Esophagus muscularis mucosa (tissue), 4 donors: ENCODE measurements at regions not wholly inside any gene's neighbourhood (a gene's known extent, or its start where the extent isn't known, plus 50 kb on each side); places are given as distances from the start of the nearest gene placed in this dataset.
"Not testable (repeated sequence)": the region's sequence is repeated elsewhere in the genome, so short reads cannot be mapped to it uniquely, and the experiment has no call there.

Experiments
- DNase-seq: peaks from one replicate; pipeline ENCODE4 v3.0.0-alpha.2; 2017; ENCODE audit errors: extremely low spot score
- H3K27ac ChIP-seq, 4 donors: fragments of 200-600 bp; sonication (generic); replicated peaks in 1 of 4; 1 replicate in 3 of 4; 2 replicates in 1 of 4; pipeline ENCODE4 v1.5.1; 2016 to 2019; ENCODE audit warnings: mild to moderate bottlenecking in 1 of 4
- H3K27me3 ChIP-seq, 4 donors: fragments of 200-600 bp; sonication (generic); one replicate each; pipeline versions ENCODE4 v1.5.1 to v1.6.0; 2016 to 2019
- H3K36me3 ChIP-seq, 4 donors: fragments of 200-600 bp; sonication (generic); one replicate each; pipeline ENCODE4 v1.5.1; 2016 to 2019
- H3K4me1 ChIP-seq, 4 donors: fragments of 200-600 bp; sonication (generic); one replicate each; pipeline ENCODE4 v1.5.1; 2016 to 2019
- H3K4me3 ChIP-seq, 4 donors: fragments of 200-600 bp; sonication (generic); 1 replicate in 2 of 4; 2 replicates in 2 of 4; pipeline ENCODE4 v1.5.1; 2016 to 2019; ENCODE audit warnings: mild to moderate bottlenecking in 4 of 4, moderate library complexity in 1 of 4
- H3K9me3 ChIP-seq, 4 donors: fragments of 200-600 bp; sonication (generic); 1 replicate in 3 of 4; 2 replicates in 1 of 4; pipeline ENCODE4 v1.5.1; 2016 to 2019
- EP300 ChIP-seq: sonication (generic); formaldehyde crosslinking; IDR thresholded peaks from one replicate; pipeline ENCODE4 v1.6.1; 2017; ENCODE audit warnings: antibody characterized with exemption
- POLR2A ChIP-seq: fragments of 450-650 bp; IDR thresholded peaks from one replicate; pipeline ENCODE4 v1.6.1; 2017; ENCODE audit warnings: antibody characterized with exemption, moderate library complexity, mild to moderate bottlenecking, low read depth
- POLR2AphosphoS5 ChIP-seq, 2 donors: sonication (generic); formaldehyde crosslinking; IDR thresholded peaks; one replicate each; pipeline ENCODE4 v1.6.1; 2017; ENCODE audit warnings: antibody characterized with exemption in 2 of 2
- WGBS: methylation state at CpG from one replicate; pipeline ENCODE4 v1.1.5; 2018; 5-methylcytosine and 5-hydroxymethylcytosine counted together
- intact Hi-C: fragments of 100-400 bp; cut with DNase I; formaldehyde crosslinking; loops from one replicate; pipeline ENCODE4 v1.15.1; 2023
- TF ChIP-seq, protein P1 (sequence below), 3 experiments: fragments of 200-600 bp in 2 of 3; fragments of 450-650 bp in 1 of 3; sonication (generic) in 2 of 3; IDR thresholded peaks; one replicate each; pipeline ENCODE4 v1.5.1; 2017 to 2019; ENCODE audit warnings: antibody characterized with exemption in 3 of 3, mild to moderate bottlenecking in 2 of 3, moderate library complexity in 1 of 3

DNA sequence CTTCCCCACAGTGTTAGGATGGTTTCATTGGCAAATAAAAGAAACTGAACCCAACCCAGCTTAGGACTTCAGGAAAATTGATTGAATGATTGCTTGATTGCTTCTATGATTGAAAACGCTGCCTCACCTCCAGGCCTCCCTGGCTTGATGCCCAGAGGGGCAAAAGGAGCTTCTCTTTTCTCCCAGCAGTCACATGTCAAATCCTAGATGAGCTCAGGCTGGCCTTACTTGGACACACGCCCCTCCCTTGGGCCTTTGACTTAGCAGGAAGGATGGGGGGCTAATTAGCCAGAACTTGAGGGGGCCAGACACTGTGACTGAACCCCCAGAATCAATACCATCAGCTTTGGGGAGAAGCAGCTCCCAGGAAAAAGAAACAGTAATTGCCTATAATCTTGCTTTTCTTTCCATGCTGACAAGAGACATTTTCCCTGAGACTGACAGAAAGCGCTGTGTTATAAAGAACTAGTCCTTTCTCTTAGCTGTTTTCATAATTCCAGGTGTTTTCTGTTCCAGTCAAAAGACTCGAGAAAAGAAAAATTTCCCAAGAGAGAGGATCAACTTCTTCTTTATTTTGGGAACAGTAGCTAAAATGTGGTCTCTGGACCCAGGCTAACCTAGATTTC is 50.8 kb upstream of the ATP5PO start:
- DNase-seq = no peak
- H3K27me3 ChIP-seq = no peaks in the 10 kb centered on the region
- TF ChIP-seq EP300 = no peak
- TF ChIP-seq POLR2A = no peak
- TF ChIP-seq, protein P1, sequence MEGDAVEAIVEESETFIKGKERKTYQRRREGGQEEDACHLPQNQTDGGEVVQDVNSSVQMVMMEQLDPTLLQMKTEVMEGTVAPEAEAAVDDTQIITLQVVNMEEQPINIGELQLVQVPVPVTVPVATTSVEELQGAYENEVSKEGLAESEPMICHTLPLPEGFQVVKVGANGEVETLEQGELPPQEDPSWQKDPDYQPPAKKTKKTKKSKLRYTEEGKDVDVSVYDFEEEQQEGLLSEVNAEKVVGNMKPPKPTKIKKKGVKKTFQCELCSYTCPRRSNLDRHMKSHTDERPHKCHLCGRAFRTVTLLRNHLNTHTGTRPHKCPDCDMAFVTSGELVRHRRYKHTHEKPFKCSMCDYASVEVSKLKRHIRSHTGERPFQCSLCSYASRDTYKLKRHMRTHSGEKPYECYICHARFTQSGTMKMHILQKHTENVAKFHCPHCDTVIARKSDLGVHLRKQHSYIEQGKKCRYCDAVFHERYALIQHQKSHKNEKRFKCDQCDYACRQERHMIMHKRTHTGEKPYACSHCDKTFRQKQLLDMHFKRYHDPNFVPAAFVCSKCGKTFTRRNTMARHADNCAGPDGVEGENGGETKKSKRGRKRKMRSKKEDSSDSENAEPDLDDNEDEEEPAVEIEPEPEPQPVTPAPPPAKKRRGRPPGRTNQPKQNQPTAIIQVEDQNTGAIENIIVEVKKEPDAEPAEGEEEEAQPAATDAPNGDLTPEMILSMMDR (IDR thresholded peaks at IDR 0.05) = no peak
- TF ChIP-seq POLR2AphosphoS5 (IDR thresholded peaks at IDR 0.05) = no peak
- no peak overlapping the region for H3K4me3 ChIP-seq
- no peaks in the 10 kb centered on the region for H3K9me3 ChIP-seq
- H3K36me3 ChIP-seq = no peaks in the 10 kb centered on the region
- no peak overlapping the region for H3K27ac ChIP-seq
- intact Hi-C loops = no loop called here
- WGBS = 41% methylated on average over 4 of the region's 4 CpGs
- peaks cover 13 to 20% (median 17%) of the 10 kb centered on the region in 4 donors for H3K4me1 ChIP-seq

DNA sequence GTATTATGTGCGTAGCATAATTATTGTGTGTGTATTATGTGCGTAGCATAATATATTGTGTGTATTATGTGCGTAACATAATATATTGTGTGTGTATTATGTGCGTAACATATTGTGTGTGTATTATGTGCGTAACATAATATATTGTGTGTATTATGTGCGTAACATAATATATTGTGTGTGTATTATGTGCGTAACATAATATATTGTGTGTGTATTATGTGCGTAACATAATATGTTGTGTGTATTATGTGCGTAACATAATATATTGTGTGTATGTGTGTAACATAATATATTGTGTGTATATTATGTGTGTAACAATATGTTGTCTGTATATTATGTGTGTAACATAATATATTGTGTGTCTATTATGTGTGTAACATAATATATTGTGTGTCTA is 50.1 kb upstream of the ATP5PO start:
- peaks cover 13 to 20% (median 17%) of the 10 kb centered on the region in 4 donors for H3K4me1 ChIP-seq
- H3K9me3 ChIP-seq, H3K36me3 ChIP-seq, H3K27me3 ChIP-seq, H3K4me3 ChIP-seq, H3K27ac ChIP-seq, intact Hi-C loops, DNase-seq: not testable (repeated sequence)
- WGBS = 98% methylated on average over 9 of the region's 9 CpGs
